AG20443 (cell line): ENCODE measurements at regions not wholly inside any gene's neighbourhood (a gene's known extent, or its start where the extent isn't known, plus 50 kb on each side); places are given as distances from the start of the nearest gene placed in this dataset.

ENCODE experiments used
- DNase-seq: peaks from one replicate; pipeline ENCODE4 v3.0.0; 2012; ENCODE audit warnings: low spot score, mixed read lengths

GRCh38 chr2:12024197-12024907 lies 277.9 kb downstream of the LPIN1 start:
- DNase-seq = peak; percentile 60

GRCh38 chr2:12027136-12027535 lies 280.7 kb downstream of the LPIN1 start:
- DNase-seq = no peak

- DNase-seq = no peak
Observed at GRCh38 chr2:12031866-12032265, 285.4 kb downstream of the LPIN1 start.

GRCh38 chr2:12032398-12032797 lies 286.0 kb downstream of the LPIN1 start:
- DNase-seq = no peak

GRCh38 chr2:12032975-12033374 lies 286.5 kb downstream of the LPIN1 start:
- peak; percentile 25 for DNase-seq

GRCh38 chr2:12033494-12033893 lies 287.1 kb downstream of the LPIN1 start:
- no peak for DNase-seq

- DNase-seq = no peak
Observed at GRCh38 chr2:12034382-12034781, 287.9 kb downstream of the LPIN1 start.

- peak; percentile 54 for DNase-seq
Observed at GRCh38 chr2:12035029-12035720, 288.7 kb downstream of the LPIN1 start.

- no peak for DNase-seq
Observed at GRCh38 chr2:12035956-12036639, 289.7 kb downstream of the LPIN1 start.

GRCh38 chr2:12036640-12036983 lies 290.2 kb downstream of the LPIN1 start:
- DNase-seq = no peak

GRCh38 chr2:12037301-12037700 lies 290.9 kb downstream of the LPIN1 start:
- no peak for DNase-seq

- DNase-seq = no peak
Observed at GRCh38 chr2:12041236-12041635, 294.8 kb downstream of the LPIN1 start.

GRCh38 chr2:12043131-12043530 lies 296.7 kb downstream of the LPIN1 start:
- no peak for DNase-seq

- no peak for DNase-seq
Observed at GRCh38 chr2:12044857-12045256, 298.4 kb downstream of the LPIN1 start.

- no peak for DNase-seq
Observed at GRCh38 chr2:12045864-12046291, 299.4 kb downstream of the LPIN1 start.

GRCh38 chr2:12046641-12047040 lies 300.2 kb downstream of the LPIN1 start:
- peak; percentile 77 for DNase-seq

- DNase-seq = no peak
Observed at GRCh38 chr2:12047761-12048160, 301.3 kb downstream of the LPIN1 start.

GRCh38 chr2:12048550-12048949 lies 302.1 kb downstream of the LPIN1 start:
- no peak for DNase-seq

GRCh38 chr2:12050396-12050795 lies 304.0 kb downstream of the LPIN1 start:
- peak; percentile 63 for DNase-seq

- DNase-seq = peak; percentile 30
Observed at GRCh38 chr2:12051831-12052230, 305.4 kb downstream of the LPIN1 start.

GRCh38 chr2:12052796-12053195 lies 306.4 kb downstream of the LPIN1 start:
- no peak for DNase-seq

GRCh38 chr2:12054956-12055618 lies 308.7 kb downstream of the LPIN1 start:
- DNase-seq = no peak
